CD4-positive, CD25-positive, alpha-beta regulatory T cell (primary cell): ENCODE measurements at regions not wholly inside any gene's neighbourhood (a gene's known extent, or its start where the extent isn't known, plus 50 kb on each side); places are given as distances from the start of the nearest gene placed in this dataset.

Experiments used
- ATAC-seq, 2 donors: fragments of 150-1000 bp; cut with Tn5 transposase; one replicate each; pipeline ENCODE4 v1.10.0; 2021; ENCODE audit warnings: low read depth in 2 of 2, moderate number of reproducible peaks in 2 of 2, moderate library complexity in 1 of 2
- DNase-seq, 3 donors: peaks; one replicate each; pipeline versions ENCODE4 v3.0.0 to v3.0.0-alpha.2; 2012 to 2022; ENCODE audit warnings: mixed read lengths in 1 of 3
- H3K27ac ChIP-seq: one replicate; pipeline ENCODE4 v1.7.0; 2013; ENCODE audit warnings: mild to moderate bottlenecking, low read length; ENCODE audit not compliant: insufficient read depth, poor library complexity, severe bottlenecking
- H3K27me3 ChIP-seq: one replicate; pipeline ENCODE4 v1.7.0; 2013; ENCODE audit warnings: low read length; ENCODE audit not compliant: control insufficient read depth, insufficient read depth
- H3K36me3 ChIP-seq: one replicate; pipeline ENCODE4 v1.7.0; 2013; ENCODE audit warnings: mild to moderate bottlenecking, low read length, moderate library complexity; ENCODE audit not compliant: control insufficient read depth, insufficient read depth
- H3K4me1 ChIP-seq: 2 replicates; pipeline ENCODE4 v1.7.0; 2013; ENCODE audit warnings: mild to moderate bottlenecking, low read length; ENCODE audit not compliant: insufficient read depth, control insufficient read depth, poor library complexity, severe bottlenecking
- H3K4me3 ChIP-seq: one replicate; pipeline ENCODE4 v1.7.0; 2013; ENCODE audit warnings: low read depth, mild to moderate bottlenecking, low read length, moderate library complexity
- H3K9me3 ChIP-seq, 2 experiments: 1 replicate in 1 of 2; 2 replicates in 1 of 2; pipeline ENCODE4 v1.7.0; 2013; ENCODE audit warnings: low read length in 2 of 2, mild to moderate bottlenecking in 1 of 2, moderate library complexity in 1 of 2; ENCODE audit not compliant: control insufficient read depth in 2 of 2
- H3K27ac Mint-ChIP-seq, 3 donors: one replicate each; pipeline ENCODE4 v1.8.0; 2020 to 2022; ENCODE audit warnings: mild to moderate bottlenecking in 3 of 3, mixed read lengths in 3 of 3, moderate library complexity in 2 of 3
- H3K27me3 Mint-ChIP-seq: one replicate; pipeline ENCODE4 v1.8.0; 2022; ENCODE audit warnings: mild to moderate bottlenecking, mixed read lengths
- H3K36me3 Mint-ChIP-seq: one replicate; pipeline ENCODE4 v1.8.0; 2020; ENCODE audit warnings: mixed read lengths
- H3K4me1 Mint-ChIP-seq, 4 donors: one replicate each; pipeline ENCODE4 v1.8.0; 2020 to 2022; ENCODE audit warnings: mixed read lengths in 4 of 4, mild to moderate bottlenecking in 1 of 4
- H3K4me3 Mint-ChIP-seq, 4 donors: one replicate each; pipeline ENCODE4 v1.8.0; 2020 to 2022; ENCODE audit warnings: mild to moderate bottlenecking in 4 of 4, mixed read lengths in 4 of 4, moderate library complexity in 3 of 4
- H3K9me3 Mint-ChIP-seq, 7 donors: one replicate each; pipeline ENCODE4 v1.8.0; 2020 to 2022; ENCODE audit warnings: mixed read lengths in 7 of 7, mild to moderate bottlenecking in 3 of 7, moderate library complexity in 2 of 7

GRCh38 chr15:62343397-62343796 lies 178.3 kb upstream of the C2CD4B start:
- H3K36me3 Mint-ChIP-seq = no peaks in the 10 kb centered on the region
- DNase-seq (no peak), ATAC-seq (no peak)
- H3K4me1 ChIP-seq = no peaks in the 10 kb centered on the region
- H3K27ac Mint-ChIP-seq = no peak overlapping the region
- no peak overlapping the region for H3K4me3 Mint-ChIP-seq
- no peaks in the 10 kb centered on the region for H3K27me3 ChIP-seq
- peaks cover 6% of the 10 kb centered on the region for H3K27me3 Mint-ChIP-seq
- H3K9me3 Mint-ChIP-seq = peaks cover 0 to 2% (median 0%) of the 10 kb centered on the region in 7 donors
- H3K9me3 ChIP-seq = no peaks in the 10 kb centered on the region
- peaks cover 6 to 10% (median 8%) of the 10 kb centered on the region in 4 donors for H3K4me1 Mint-ChIP-seq
- no peaks in the 10 kb centered on the region for H3K36me3 ChIP-seq
- no peak overlapping the region for H3K4me3 ChIP-seq
- H3K27ac ChIP-seq = no peak overlapping the region

GRCh38 chr15:62344806-62345539 lies 179.9 kb upstream of the C2CD4B start:
- H3K27ac ChIP-seq = no peak overlapping the region
- Mint-ChIP-seq H3K27me3 (peaks cover 18% of the 10 kb centered on the region), H3K9me3 (peaks cover 0 to 5% (median 0%) of the 10 kb centered on the region in 7 donors), H3K36me3 (no peaks in the 10 kb centered on the region), H3K4me3 (peak overlapping the region in 3 of 4 donors; percentile 61 to 88 (median 82)), H3K27ac (peak overlapping the region; percentile 18 to 41 (median 34)), H3K4me1 (peaks cover 6 to 10% (median 8%) of the 10 kb centered on the region in 4 donors)
- H3K27me3 ChIP-seq = no peaks in the 10 kb centered on the region
- H3K9me3 ChIP-seq = no peaks in the 10 kb centered on the region
- no peaks in the 10 kb centered on the region for H3K4me1 ChIP-seq
- H3K4me3 ChIP-seq = peak overlapping the region; percentile 40
- DNase-seq (peak; percentile 2 to 60 (median 50)), ATAC-seq (peak; percentile 53 to 74)
- H3K36me3 ChIP-seq = no peaks in the 10 kb centered on the region

- Mint-ChIP-seq H3K36me3 (no peaks in the 10 kb centered on the region), H3K27me3 (peaks cover 22% of the 10 kb centered on the region), H3K4me1 (peaks cover 6 to 10% (median 6%) of the 10 kb centered on the region in 4 donors), H3K27ac (no peak overlapping the region), H3K4me3 (no peak overlapping the region), H3K9me3 (peaks cover 0 to 5% (median 0%) of the 10 kb centered on the region in 7 donors)
- DNase-seq (no peak), ATAC-seq (no peak)
- no peaks in the 10 kb centered on the region for H3K36me3 ChIP-seq
- H3K9me3 ChIP-seq = no peaks in the 10 kb centered on the region
- H3K27me3 ChIP-seq = no peaks in the 10 kb centered on the region
- no peak overlapping the region for H3K4me3 ChIP-seq
- no peaks in the 10 kb centered on the region for H3K4me1 ChIP-seq
- H3K27ac ChIP-seq = no peak overlapping the region
Measured at GRCh38 chr15:62346168-62346567, 181.1 kb upstream of the C2CD4B start.

GRCh38 chr15:62348118-62348517 lies 183.0 kb upstream of the C2CD4B start:
- DNase-seq = no peak
- Mint-ChIP-seq H3K27ac (no peak overlapping the region), H3K4me1 (peaks cover 6 to 10% (median 6%) of the 10 kb centered on the region in 4 donors), H3K36me3 (no peaks in the 10 kb centered on the region), H3K4me3 (no peak overlapping the region), H3K9me3 (peaks cover 0 to 5% (median 0%) of the 10 kb centered on the region in 7 donors), H3K27me3 (peaks cover 29% of the 10 kb centered on the region)
- H3K27me3 ChIP-seq = no peaks in the 10 kb centered on the region
- H3K4me1 ChIP-seq = no peaks in the 10 kb centered on the region
- H3K36me3 ChIP-seq = no peaks in the 10 kb centered on the region
- ATAC-seq = no peak
- H3K4me3 ChIP-seq = no peak overlapping the region
- no peaks in the 10 kb centered on the region for H3K9me3 ChIP-seq
- H3K27ac ChIP-seq = no peak overlapping the region

GRCh38 chr15:62348623-62349022 lies 183.5 kb upstream of the C2CD4B start:
- H3K4me1 ChIP-seq = no peaks in the 10 kb centered on the region
- no peak for DNase-seq
- peaks cover 29% of the 10 kb centered on the region for H3K27me3 Mint-ChIP-seq
- no peak overlapping the region for H3K4me3 ChIP-seq
- no peak overlapping the region for H3K27ac Mint-ChIP-seq
- no peaks in the 10 kb centered on the region for H3K27me3 ChIP-seq
- H3K36me3 Mint-ChIP-seq = no peaks in the 10 kb centered on the region
- no peak overlapping the region for H3K27ac ChIP-seq
- no peaks in the 10 kb centered on the region for H3K9me3 ChIP-seq
- ATAC-seq = no peak
- H3K9me3 Mint-ChIP-seq = peaks cover 0 to 5% (median 0%) of the 10 kb centered on the region in 7 donors
- H3K4me1 Mint-ChIP-seq = peaks cover 6 to 10% (median 6%) of the 10 kb centered on the region in 4 donors
- no peaks in the 10 kb centered on the region for H3K36me3 ChIP-seq
- no peak overlapping the region for H3K4me3 Mint-ChIP-seq

GRCh38 chr15:62352817-62353216 lies 187.7 kb upstream of the C2CD4B start:
- Histone ChIP-seq H3K27me3 (peaks cover 3% of the 10 kb centered on the region), H3K27ac (no peak overlapping the region), H3K4me3 (no peak overlapping the region), H3K9me3 (no peaks in the 10 kb centered on the region), H3K4me1 (no peaks in the 10 kb centered on the region), H3K36me3 (no peaks in the 10 kb centered on the region)
- no peak for DNase-seq
- Mint-ChIP-seq H3K9me3 (peaks cover 0 to 5% (median 0%) of the 10 kb centered on the region in 7 donors), H3K4me1 (no peaks in the 10 kb centered on the region), H3K27ac (no peak overlapping the region), H3K36me3 (no peaks in the 10 kb centered on the region), H3K27me3 (peaks cover 35% of the 10 kb centered on the region), H3K4me3 (no peak overlapping the region)
- ATAC-seq = no peak

GRCh38 chr15:62357431-62357830 lies 192.3 kb upstream of the C2CD4B start:
- H3K4me3 Mint-ChIP-seq = no peak overlapping the region
- H3K4me1 Mint-ChIP-seq = no peaks in the 10 kb centered on the region
- no peak for ATAC-seq
- Histone ChIP-seq H3K4me1 (no peaks in the 10 kb centered on the region), H3K36me3 (no peaks in the 10 kb centered on the region), H3K27me3 (peaks cover 3% of the 10 kb centered on the region), H3K27ac (no peak overlapping the region), H3K9me3 (no peaks in the 10 kb centered on the region), H3K4me3 (no peak overlapping the region)
- H3K27ac Mint-ChIP-seq = no peak overlapping the region
- H3K9me3 Mint-ChIP-seq = no peaks in the 10 kb centered on the region
- DNase-seq = no peak
- H3K27me3 Mint-ChIP-seq = peaks cover 14% of the 10 kb centered on the region
- no peaks in the 10 kb centered on the region for H3K36me3 Mint-ChIP-seq

GRCh38 chr15:62359416-62359815 lies 194.3 kb upstream of the C2CD4B start:
- no peaks in the 10 kb centered on the region for H3K36me3 Mint-ChIP-seq
- no peak overlapping the region for H3K4me3 Mint-ChIP-seq
- H3K27ac Mint-ChIP-seq = peak overlapping the region in 1 of 3 donors; percentile 74
- Histone ChIP-seq H3K27me3 (peaks cover 3% of the 10 kb centered on the region), H3K4me1 (no peaks in the 10 kb centered on the region), H3K9me3 (no peaks in the 10 kb centered on the region), H3K27ac (no peak overlapping the region), H3K4me3 (no peak overlapping the region), H3K36me3 (no peaks in the 10 kb centered on the region)
- H3K9me3 Mint-ChIP-seq = no peaks in the 10 kb centered on the region
- H3K27me3 Mint-ChIP-seq = peaks cover 11% of the 10 kb centered on the region
- ATAC-seq = no peak
- no peaks in the 10 kb centered on the region for H3K4me1 Mint-ChIP-seq
- DNase-seq = no peak
